ENCODE measurements at regions not wholly inside any gene's neighbourhood (a gene's known extent, or its start where the extent isn't known, plus 50 kb on each side); places are given as distances from the start of the nearest gene placed in this dataset.
"Not testable (repeated sequence)": the region's sequence is repeated elsewhere in the genome, so short reads cannot be mapped to it uniquely, and the experiment has no call there.

DNA sequence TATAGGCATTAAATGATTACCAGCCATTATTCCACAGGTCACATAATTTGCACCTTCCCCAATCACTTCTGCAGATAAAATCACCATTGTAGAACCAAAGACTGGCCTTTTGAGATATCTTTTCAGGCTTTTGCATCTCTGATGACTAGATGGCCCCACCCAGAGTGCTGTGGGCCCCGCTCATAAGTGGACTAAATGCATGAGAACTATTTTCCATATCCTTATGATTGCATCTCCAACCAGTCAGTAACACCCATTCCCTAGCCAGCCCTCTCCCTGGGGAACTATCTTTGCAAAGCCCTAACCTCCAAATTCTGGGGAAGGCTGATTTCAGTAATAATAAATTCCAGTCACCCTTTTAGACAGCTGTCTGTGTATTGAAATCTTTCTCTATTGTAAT is 53.5 kb upstream of the CDH9 start:
- DNase-seq (ENCODE audit: low spot score): no peak
- H3K4me3 Mint-ChIP-seq: no peak overlapping the region
- peaks cover 18% of the 10 kb centered on the region for H3K9me3 Mint-ChIP-seq
- no peaks in the 10 kb centered on the region for H3K36me3 Mint-ChIP-seq (ENCODE audit: low read depth)
- no peak overlapping the region for H3K27ac Mint-ChIP-seq
- no peaks in the 10 kb centered on the region for H3K27me3 Mint-ChIP-seq (ENCODE audit: low read depth)
- H3K4me1 Mint-ChIP-seq (ENCODE audit: low read depth): no peaks in the 10 kb centered on the region

DNA sequence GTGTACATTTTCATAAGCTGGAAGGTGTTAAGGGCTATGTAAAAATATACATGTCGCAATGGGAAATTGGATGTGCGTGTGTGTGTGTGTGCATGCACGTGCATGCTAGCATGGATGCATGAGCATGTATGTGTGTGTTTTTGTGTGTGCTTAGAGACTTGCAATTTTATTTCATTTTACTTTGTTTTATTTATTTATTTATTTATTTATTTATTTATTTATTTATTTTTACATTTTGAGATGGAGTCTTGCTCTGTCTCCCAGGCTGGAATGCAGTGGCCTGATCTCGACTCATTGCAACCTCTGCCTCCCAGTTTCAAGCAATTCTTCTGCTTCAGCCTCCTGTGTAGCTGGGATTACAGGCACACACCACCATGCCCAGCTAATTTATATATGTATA is 50.4 kb upstream of the CDH9 start:
- H3K27ac Mint-ChIP-seq; H3K4me1 Mint-ChIP-seq (ENCODE audit: low read depth); H3K4me3 Mint-ChIP-seq; H3K27me3 Mint-ChIP-seq (ENCODE audit: low read depth); DNase-seq (ENCODE audit: low spot score); H3K36me3 Mint-ChIP-seq (ENCODE audit: low read depth): not testable (repeated sequence)
- peaks cover 17% of the 10 kb centered on the region for H3K9me3 Mint-ChIP-seq
